WTC11 (cell line): ENCODE measurements at regions not wholly inside any gene's neighbourhood (a gene's known extent, or its start where the extent isn't known, plus 50 kb on each side); places are given as distances from the start of the nearest gene placed in this dataset.
A peak's percentile ranks its signal among the peaks of the same experiment; 100 is the strongest.

ENCODE experiments used
- ATAC-seq: fragments of 200-7000 bp; cut with Tn5 transposase; 2 replicates; pipeline ENCODE4 v1.10.0; 2021; ENCODE audit warnings: mild to moderate bottlenecking, moderate library complexity
- CTCF ChIA-PET: fragments of 300-600 bp; sonication (Branson Sonifier 250); formaldehyde crosslinking; loops from one replicate; lab custom pipeline; 2021; ENCODE audit warnings: antibody characterized with exemption; lab: Charles Lee
- POLR2A ChIA-PET: fragments of 350-600 bp; sonication (Branson Sonifier 250); formaldehyde crosslinking; loops from one replicate; lab custom pipeline; 2021; ENCODE audit warnings: antibody characterized with exemption; lab: Charles Lee
- DNase-seq: peaks from one replicate; pipeline ENCODE4 v3.0.0; 2021; ENCODE audit warnings: low spot score
- H3K27ac Mint-ChIP-seq: 2 replicates; pipeline ENCODE4 v1.8.0; 2021; ENCODE audit warnings: mixed read lengths
- H3K27me3 Mint-ChIP-seq: 2 replicates; pipeline ENCODE4 v1.8.0; 2021; ENCODE audit warnings: low read depth, mild to moderate bottlenecking, moderate library complexity, mixed read lengths
- H3K36me3 Mint-ChIP-seq: 2 replicates; pipeline ENCODE4 v1.8.0; 2021; ENCODE audit warnings: mixed read lengths
- H3K4me1 Mint-ChIP-seq: 2 replicates; pipeline ENCODE4 v1.8.0; 2022; ENCODE audit warnings: mixed read lengths
- H3K4me3 Mint-ChIP-seq: 2 replicates; pipeline ENCODE4 v1.8.0; 2021; ENCODE audit warnings: mild to moderate bottlenecking, moderate library complexity, mixed read lengths
- H3K9me3 Mint-ChIP-seq: 2 replicates; pipeline ENCODE4 v1.8.0; 2021; ENCODE audit warnings: mixed read lengths
- ARID4B ChIP-seq: sonication (generic); formaldehyde crosslinking; IDR thresholded peaks from 2 replicates; pipeline ENCODE4 v1.8.0; 2023; ENCODE audit warnings: missing genetic modification reagents, mild to moderate bottlenecking, borderline replicate concordance
- E2F1 ChIP-seq: sonication (generic); formaldehyde crosslinking; IDR thresholded peaks from 2 replicates; pipeline ENCODE4 v1.8.0; 2022; ENCODE audit warnings: mild to moderate bottlenecking, missing genetic modification reagents
- ELF4 ChIP-seq: sonication (generic); formaldehyde crosslinking; IDR thresholded peaks from 2 replicates; pipeline ENCODE4 v1.8.1; 2022; ENCODE audit warnings: low read depth, mild to moderate bottlenecking, moderate library complexity, missing genetic modification reagents
- FOXJ3 ChIP-seq: sonication (generic); formaldehyde crosslinking; IDR thresholded peaks from 2 replicates; pipeline ENCODE4 v1.9.0; 2021; ENCODE audit warnings: missing genetic modification reagents, mild to moderate bottlenecking, borderline replicate concordance
- GTF2I ChIP-seq: fragments of 250-450 bp; sonication (Bioruptor Pico); conservative IDR thresholded peaks from 2 replicates; pipeline ENCODE4 v1.4.0; 2021; ENCODE audit warnings: mild to moderate bottlenecking
- KAT7 ChIP-seq: sonication (generic); formaldehyde crosslinking; IDR thresholded peaks from 2 replicates; pipeline ENCODE4 v1.8.1; 2023; ENCODE audit warnings: missing genetic modification reagents, mild to moderate bottlenecking, borderline replicate concordance
- MAX ChIP-seq: sonication (generic); formaldehyde crosslinking; IDR thresholded peaks from 2 replicates; pipeline ENCODE4 v1.8.0; 2022; ENCODE audit warnings: mild to moderate bottlenecking, missing genetic modification reagents
- NFE2L1 ChIP-seq: sonication (generic); formaldehyde crosslinking; IDR thresholded peaks from 2 replicates; pipeline ENCODE4 v1.8.1; 2023; ENCODE audit warnings: missing genetic modification reagents
- PREB ChIP-seq: sonication (generic); formaldehyde crosslinking; IDR thresholded peaks from 2 replicates; pipeline ENCODE4 v1.8.1; 2022; ENCODE audit warnings: mild to moderate bottlenecking, missing genetic modification reagents, moderate library complexity, borderline replicate concordance
- PRRX2 ChIP-seq: fragments of 250-450 bp; sonication (Bioruptor Pico); IDR thresholded peaks from 2 replicates; pipeline ENCODE4 v1.8.0; 2021; ENCODE audit warnings: mild to moderate bottlenecking
- RELA ChIP-seq: sonication (generic); formaldehyde crosslinking; IDR thresholded peaks from 2 replicates; pipeline ENCODE4 v1.8.1; 2022; ENCODE audit warnings: missing genetic modification reagents, mild to moderate bottlenecking, borderline replicate concordance
- SMAD3 ChIP-seq: sonication (generic); formaldehyde crosslinking; IDR thresholded peaks from 2 replicates; pipeline ENCODE4 v1.8.0; 2022; ENCODE audit warnings: missing genetic modification reagents, mild to moderate bottlenecking, borderline replicate concordance
- SP1 ChIP-seq: sonication (generic); formaldehyde crosslinking; conservative IDR thresholded peaks from 2 replicates; pipeline ENCODE4 v1.8.1; 2022; ENCODE audit warnings: missing genetic modification reagents
- STAT6 ChIP-seq: sonication (generic); formaldehyde crosslinking; conservative IDR thresholded peaks from 2 replicates; pipeline ENCODE4 v1.8.1; 2023; ENCODE audit warnings: mild to moderate bottlenecking, low read depth, missing genetic modification reagents, moderate library complexity
- USF2 ChIP-seq: sonication (generic); formaldehyde crosslinking; IDR thresholded peaks from 2 replicates; pipeline ENCODE4 v1.8.1; 2023; ENCODE audit warnings: mild to moderate bottlenecking, missing genetic modification reagents, moderate library complexity
- ZBTB43 ChIP-seq: sonication (generic); formaldehyde crosslinking; IDR thresholded peaks from 2 replicates; pipeline ENCODE4 v1.8.1; 2023; ENCODE audit warnings: mild to moderate bottlenecking, missing genetic modification reagents
- ZMAT4 ChIP-seq: fragments of 250-450 bp; sonication (Bioruptor Pico); IDR thresholded peaks from 2 replicates; pipeline ENCODE4 v1.9.0; 2021; ENCODE audit warnings: mild to moderate bottlenecking
- ZNF121 ChIP-seq: sonication (generic); formaldehyde crosslinking; IDR thresholded peaks from 2 replicates; pipeline ENCODE4 v1.8.0; 2023; ENCODE audit warnings: missing genetic modification reagents
- ZNF138 ChIP-seq: sonication (generic); formaldehyde crosslinking; conservative IDR thresholded peaks from 2 replicates; pipeline ENCODE4 v1.8.1; 2022; ENCODE audit warnings: mild to moderate bottlenecking, moderate library complexity, missing genetic modification reagents
- ZNF671 ChIP-seq: fragments of 250-450 bp; sonication (Bioruptor Pico); IDR thresholded peaks from 2 replicates; pipeline ENCODE4 v1.8.0; 2021; ENCODE audit warnings: mild to moderate bottlenecking

GRCh38 chr1:106049595-106049994 lies 1006.9 kb upstream of the PRMT6 start:
- Mint-ChIP-seq H3K9me3 (no peaks in the 10 kb centered on the region; the same call in 1 of the 2 replicates), H3K4me3 (no peak overlapping the region), H3K27me3 (no peaks in the 10 kb centered on the region), H3K4me1 (no peaks in the 10 kb centered on the region), H3K36me3 (no peaks in the 10 kb centered on the region), H3K27ac (no peak overlapping the region)
- no peak for DNase-seq
- ATAC-seq, result no peak
- TF ChIP-seq MAX (no peak), ELF4 (CRISPR knock-in tag) (no peak), NFE2L1 (CRISPR knock-in tag) (no peak), ARID4B (no peak), SP1 (CRISPR knock-in tag) (no peak), GTF2I (CRISPR knock-in tag) (no peak), PREB (no peak)
- CTCF ChIA-PET, result no interaction called here
- POLR2A ChIA-PET, result no interaction called here

- no peaks in the 10 kb centered on the region for H3K27me3 Mint-ChIP-seq
- ChIA-PET CTCF (no interaction called here), POLR2A (no interaction called here)
- no peak overlapping the region for H3K27ac Mint-ChIP-seq
- H3K4me1 Mint-ChIP-seq, result peaks cover 10% of the 10 kb centered on the region
- ATAC-seq (no peak), DNase-seq (no peak)
- TF ChIP-seq STAT6, result no peak
- TF ChIP-seq USF2 (CRISPR knock-in tag), result peak; percentile 38; the same call in 1 of the 2 replicates
- H3K9me3 Mint-ChIP-seq, result no peaks in the 10 kb centered on the region
- H3K36me3 Mint-ChIP-seq, result no peaks in the 10 kb centered on the region
- H3K4me3 Mint-ChIP-seq, result no peak overlapping the region
These were observed 1000.6 kb upstream of the PRMT6 start for GRCh38 chr1:106055855-106056254.

GRCh38 chr1:106061586-106062495 lies 994.6 kb upstream of the PRMT6 start:
- H3K4me1 Mint-ChIP-seq, result peaks cover 10% of the 10 kb centered on the region
- H3K27ac Mint-ChIP-seq, result no peak overlapping the region
- no peak overlapping the region for H3K4me3 Mint-ChIP-seq
- H3K36me3 Mint-ChIP-seq, result no peaks in the 10 kb centered on the region
- POLR2A ChIA-PET, result no interaction called here
- H3K9me3 Mint-ChIP-seq, result peaks cover 8% of the 10 kb centered on the region
- DNase-seq (no peak), ATAC-seq (no peak)
- CTCF ChIA-PET, result no interaction called here
- H3K27me3 Mint-ChIP-seq, result no peaks in the 10 kb centered on the region
- TF ChIP-seq KAT7 (CRISPR knock-in tag), result no peak
- TF ChIP-seq ZNF671 (CRISPR knock-in tag), result no peak
- no peak for TF ChIP-seq PRRX2 (CRISPR knock-in tag)
- TF ChIP-seq RELA (CRISPR knock-in tag), result no peak
- TF ChIP-seq E2F1 (CRISPR knock-in tag), result no peak
- no peak for TF ChIP-seq ZNF138 (CRISPR knock-in tag)
- TF ChIP-seq ZBTB43, result no peak
- TF ChIP-seq FOXJ3 (CRISPR knock-in tag), result no peak
- TF ChIP-seq ZNF121 (CRISPR knock-in tag), result no peak
- TF ChIP-seq SMAD3 (CRISPR knock-in tag), result no peak
- TF ChIP-seq ZMAT4 (CRISPR knock-in tag), result no peak
